Stimulated activated CD8-positive, alpha-beta memory T cell treated with anti-CD3 and anti-CD28 coated beads, Interleukin-15, amount 100 ng/mL, for 4 hours (primary cell): ENCODE measurements at regions not wholly inside any gene's neighbourhood (a gene's known extent, or its start where the extent isn't known, plus 50 kb on each side); places are given as distances from the start of the nearest gene placed in this dataset.

Experiments used
- DNase-seq, 2 donors: peaks; one replicate each; pipeline ENCODE4 v3.0.0-alpha.2; 2020; ENCODE audit warnings: low read depth in 2 of 2

- DNase-seq = no peak
Observed at GRCh38 chr15:55026381-55026780, 170.4 kb downstream of the RSL24D1 start.

DNA sequence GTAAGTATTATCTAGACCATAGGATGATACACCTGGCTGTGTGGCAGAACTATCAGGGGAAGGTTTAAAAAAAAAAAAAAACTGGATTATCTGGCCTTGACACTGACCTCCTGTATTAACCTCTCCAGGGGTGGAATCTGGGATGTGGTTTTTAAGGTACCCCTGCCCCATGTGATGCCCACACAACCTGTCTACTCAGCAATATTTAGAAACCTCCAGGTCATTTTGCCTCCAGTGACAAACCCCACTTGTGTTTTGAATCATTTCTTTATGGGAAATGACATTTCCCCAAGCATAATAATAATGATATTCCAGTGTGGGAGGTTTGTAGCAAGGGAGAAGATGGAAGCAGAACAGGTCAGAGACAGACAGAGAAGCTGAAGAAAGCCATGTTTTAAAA is 179.1 kb downstream of the RSL24D1 start:
- DNase-seq = no peak

- no peak for DNase-seq
Observed at GRCh38 chr15:55016225-55016624, 180.5 kb downstream of the RSL24D1 start.

GRCh38 chr15:55015093-55015445 is 181.7 kb downstream of the RSL24D1 start:
- DNase-seq = no peak

DNA sequence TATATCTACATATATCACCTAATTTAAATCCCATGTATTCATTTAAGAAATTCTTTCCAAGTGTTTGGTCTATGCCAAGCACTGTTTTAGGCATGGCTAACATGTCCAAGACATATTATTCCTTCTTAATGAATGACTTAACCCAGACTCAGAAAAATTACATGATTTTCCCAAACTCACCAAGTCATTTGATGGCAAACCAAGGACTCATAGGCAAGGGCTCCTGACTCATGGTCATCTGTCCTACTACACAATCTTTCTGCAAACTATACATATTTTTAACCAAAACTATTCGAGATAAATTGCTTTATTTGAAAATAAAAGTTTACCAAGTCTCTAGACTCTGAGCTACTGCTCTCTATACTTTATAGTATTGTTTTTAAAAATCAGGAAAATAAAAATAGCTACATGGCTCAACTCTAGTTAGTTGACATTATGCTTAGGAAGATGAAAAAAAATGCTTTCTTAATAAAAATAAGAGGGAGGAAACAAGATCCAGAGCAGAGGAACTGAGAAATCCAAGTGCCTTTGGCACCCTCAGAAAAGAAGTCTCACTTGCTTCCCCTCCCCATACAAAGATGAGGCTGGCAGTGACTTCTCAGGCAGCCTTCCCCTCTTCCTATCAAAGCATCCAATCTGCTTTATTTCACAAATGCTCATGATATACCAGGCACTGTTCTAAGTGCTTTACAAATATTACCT is 182.2 kb downstream of the RSL24D1 start:
- DNase-seq = no peak

DNA sequence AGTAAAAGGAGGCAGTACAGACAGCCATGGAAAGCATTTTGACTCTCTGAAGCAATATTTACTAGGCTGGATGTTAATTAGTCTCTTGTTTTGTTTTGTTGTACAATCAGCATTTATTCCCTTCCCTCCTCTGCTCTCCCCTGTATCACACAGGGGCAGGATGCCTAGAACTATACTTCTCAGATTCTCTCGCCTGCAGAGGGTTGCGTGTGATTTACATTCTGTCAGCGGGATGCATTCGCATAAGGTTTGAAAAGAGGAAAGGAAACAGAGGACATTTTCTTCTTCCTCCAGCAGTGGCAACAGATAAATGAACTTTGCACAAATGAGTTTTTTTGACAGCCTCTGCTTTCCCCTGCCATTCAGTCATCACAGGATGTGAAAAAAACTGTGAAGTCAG is 188.3 kb downstream of the RSL24D1 start:
- DNase-seq = no peak

DNA sequence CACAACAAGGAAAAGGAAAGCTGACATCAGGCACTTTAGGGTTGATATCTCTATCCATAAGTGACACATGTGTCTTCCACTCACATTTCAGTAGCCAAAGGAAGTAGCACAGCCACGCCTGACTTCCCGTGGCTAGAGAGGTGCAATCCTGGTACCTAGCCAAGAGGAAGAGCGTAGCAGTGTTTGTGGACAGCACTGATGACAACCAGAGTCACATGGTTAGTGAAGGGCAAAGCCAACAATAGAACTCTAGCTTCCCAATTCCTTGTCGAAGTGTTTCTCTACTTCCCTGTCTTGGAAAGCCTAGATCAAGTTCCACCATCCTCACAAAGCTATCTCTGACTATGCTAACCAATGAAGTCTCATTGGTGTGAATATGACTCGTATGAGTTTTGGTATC is 189.2 kb downstream of the RSL24D1 start:
- DNase-seq = no peak

GRCh38 chr15:55005679-55006078 is 191.1 kb downstream of the RSL24D1 start:
- no peak for DNase-seq

DNA sequence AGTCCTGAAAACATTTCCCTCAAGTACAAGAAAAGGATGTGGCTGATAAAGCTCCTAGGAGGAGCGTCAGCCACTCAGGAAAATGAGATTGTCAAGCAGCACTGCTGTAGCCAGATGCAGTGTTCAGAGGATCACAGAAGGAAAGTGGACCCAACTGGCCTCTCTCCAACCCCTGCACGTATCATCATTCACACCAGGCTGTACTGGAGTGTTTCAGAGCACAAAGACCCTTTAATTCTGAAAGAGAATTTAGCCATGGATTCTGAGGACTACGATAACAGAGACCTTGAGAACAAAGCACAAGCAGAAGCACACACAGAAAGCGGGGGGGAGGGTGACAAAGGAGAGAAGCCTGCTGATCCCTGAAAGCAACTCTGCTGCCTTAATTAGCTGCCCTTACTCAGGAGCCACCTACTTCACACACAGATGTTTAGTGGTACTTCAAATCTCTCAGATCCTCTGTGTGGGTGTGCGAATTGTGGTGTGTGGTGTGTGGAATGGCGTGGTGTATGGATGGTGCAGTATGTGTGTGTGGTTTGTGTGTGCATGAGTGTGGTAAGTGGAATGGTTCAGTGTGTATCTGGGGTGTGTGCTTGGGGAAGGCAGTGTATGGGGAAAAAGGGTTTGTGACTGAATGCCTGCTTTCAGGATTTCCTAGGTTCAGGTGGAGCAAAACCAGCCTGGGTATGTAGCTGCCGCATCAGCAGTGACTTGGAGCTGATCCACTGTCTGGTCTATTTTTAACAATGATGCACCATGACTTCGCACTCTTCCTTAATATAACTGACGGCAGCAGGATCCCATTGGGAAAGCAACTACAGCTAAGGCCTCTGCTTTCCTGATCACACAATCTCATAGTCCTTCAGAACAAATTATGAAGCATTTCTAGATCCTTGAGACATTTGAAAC is 192.5 kb downstream of the RSL24D1 start:
- DNase-seq = no peak

GRCh38 chr15:54998661-54999060 is 198.1 kb downstream of the RSL24D1 start:
- DNase-seq = no peak

- no peak for DNase-seq
Observed at GRCh38 chr15:54990793-54991192, 205.9 kb downstream of the RSL24D1 start.

DNA sequence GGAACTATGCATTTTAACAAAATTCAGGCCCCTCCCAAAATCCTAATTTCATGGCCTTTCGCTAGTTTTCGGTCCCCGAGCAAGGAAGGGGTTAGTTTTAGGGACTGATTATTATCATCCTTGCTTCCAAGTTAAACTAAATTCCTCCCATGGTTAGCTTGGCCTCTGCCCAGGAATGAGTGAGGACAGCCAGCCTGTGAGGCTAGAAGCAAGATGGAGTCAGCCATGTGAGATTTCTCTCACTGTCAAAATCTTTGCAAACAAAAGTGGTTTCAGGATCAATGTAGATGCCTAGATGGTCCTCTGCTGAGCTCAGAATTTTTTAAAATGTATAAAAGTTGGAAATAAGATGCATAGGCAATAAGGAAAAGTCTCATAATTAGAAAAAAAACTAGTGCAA is 208.9 kb downstream of the RSL24D1 start:
- no peak for DNase-seq

- no peak for DNase-seq
Observed at GRCh38 chr15:54979964-54980363, 216.8 kb downstream of the RSL24D1 start.

- DNase-seq = no peak
Observed at GRCh38 chr15:54962637-54963036, 234.1 kb downstream of the RSL24D1 start.

GRCh38 chr15:54960266-54960665 is 236.5 kb downstream of the RSL24D1 start:
- DNase-seq = no peak

GRCh38 chr15:54941417-54941816 is 255.3 kb downstream of the RSL24D1 start:
- no peak for DNase-seq

- no peak for DNase-seq
Observed at GRCh38 chr15:54917312-54917711, 279.4 kb downstream of the RSL24D1 start.

- DNase-seq = no peak
Observed at GRCh38 chr15:54915380-54915779, 281.4 kb downstream of the RSL24D1 start.

DNA sequence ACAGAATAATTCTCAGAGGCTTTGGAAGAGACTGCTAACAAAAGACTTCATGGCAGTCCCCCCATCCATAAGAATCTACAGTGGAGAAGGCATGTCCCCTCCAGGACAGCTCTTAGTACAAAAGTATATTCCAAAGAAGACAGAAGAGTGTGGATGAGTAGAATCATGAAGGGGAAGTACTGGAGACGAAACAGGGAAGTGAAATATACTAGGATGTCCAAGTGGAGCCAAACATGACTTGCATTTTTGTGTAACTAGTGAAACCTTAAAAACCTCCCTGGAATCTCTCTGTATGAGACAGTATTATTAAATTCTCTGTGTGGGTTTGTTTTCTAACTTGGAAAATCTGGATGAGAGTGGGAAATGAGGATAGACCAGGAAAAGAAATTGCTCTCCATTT is 312.4 kb downstream of the RSL24D1 start:
- DNase-seq = no peak

DNA sequence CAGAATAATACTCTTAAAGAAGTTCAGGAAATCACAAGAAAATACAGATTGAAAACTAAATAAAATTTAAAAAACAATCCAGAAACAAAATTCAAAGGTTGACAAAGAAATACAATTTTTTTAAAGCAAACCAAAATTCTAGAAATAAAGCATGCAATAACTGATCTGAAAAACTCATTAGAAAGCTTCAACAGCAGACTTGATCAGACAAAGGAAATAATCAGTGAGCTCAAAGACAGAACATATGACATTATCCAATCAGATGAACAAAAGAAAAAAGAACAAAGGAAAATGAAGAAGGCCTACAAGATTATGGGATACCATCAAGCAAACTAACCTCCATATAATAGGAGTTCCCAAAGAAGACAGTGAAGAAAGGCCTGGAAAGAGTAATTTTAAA is 336.8 kb downstream of the RSL24D1 start:
- no peak for DNase-seq

GRCh38 chr15:54854667-54855066 is 342.1 kb downstream of the RSL24D1 start:
- no peak for DNase-seq

DNA sequence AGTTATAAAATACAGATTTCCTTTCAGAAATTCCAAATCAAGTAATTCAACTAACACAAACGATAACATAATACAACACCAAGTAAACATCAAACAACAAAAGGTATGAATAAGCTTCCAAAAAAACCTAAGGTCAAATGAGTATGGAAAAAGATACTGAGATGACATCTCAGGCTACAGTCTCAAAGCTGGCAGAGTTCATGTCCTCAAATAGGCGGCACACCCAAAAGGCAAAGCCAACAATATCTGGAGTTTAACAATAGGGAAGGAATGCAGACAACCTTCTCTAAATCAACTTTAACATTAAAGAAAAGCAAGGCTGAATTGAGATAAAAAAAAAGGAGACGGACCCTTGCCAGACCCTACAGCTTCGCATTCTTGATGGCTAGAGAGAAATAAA is 346.6 kb downstream of the RSL24D1 start:
- DNase-seq = no peak

- DNase-seq = no peak
Observed at GRCh38 chr15:54843006-54843405, 353.7 kb downstream of the RSL24D1 start.
